HCEC 1CT (cell line): ENCODE measurements at regions not wholly inside any gene's neighbourhood (a gene's known extent, or its start where the extent isn't known, plus 50 kb on each side); places are given as distances from the start of the nearest gene placed in this dataset.

ENCODE experiments used
- DNase-seq: peaks from one replicate; pipeline ENCODE4 v3.0.0-alpha.2; 2017

DNA sequence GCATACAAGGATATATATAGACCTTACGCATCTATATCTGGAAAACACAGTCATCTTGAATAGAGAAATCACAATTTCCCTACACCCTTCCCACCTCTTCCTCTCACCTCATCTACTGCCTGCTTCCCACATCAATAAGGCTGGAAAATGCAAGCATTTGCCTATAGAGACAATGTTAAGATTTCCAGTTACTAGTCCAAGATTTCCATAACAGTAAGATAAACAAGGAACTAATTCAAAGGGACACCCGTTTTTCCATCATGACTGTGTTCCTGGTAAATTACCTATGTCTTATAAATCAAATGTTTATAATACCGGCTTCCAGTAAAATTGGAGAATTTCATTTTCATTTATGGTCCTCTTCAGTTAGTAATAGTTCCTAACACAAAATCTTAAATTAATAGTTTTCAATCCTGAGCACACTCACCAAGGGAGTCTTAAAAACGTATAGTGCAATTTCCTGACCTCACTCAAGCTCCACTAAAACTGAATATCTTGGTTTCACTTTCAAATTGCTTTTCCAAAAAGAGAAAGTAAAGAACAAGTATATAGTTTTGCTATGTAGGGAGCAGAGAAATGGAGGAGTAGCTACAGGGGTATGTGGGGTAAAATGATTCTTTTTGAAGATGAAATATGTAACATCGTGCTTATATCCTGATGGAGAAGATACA, 398.7 kb downstream of the PLPP3 start:
- DNase-seq, result no peak

DNA sequence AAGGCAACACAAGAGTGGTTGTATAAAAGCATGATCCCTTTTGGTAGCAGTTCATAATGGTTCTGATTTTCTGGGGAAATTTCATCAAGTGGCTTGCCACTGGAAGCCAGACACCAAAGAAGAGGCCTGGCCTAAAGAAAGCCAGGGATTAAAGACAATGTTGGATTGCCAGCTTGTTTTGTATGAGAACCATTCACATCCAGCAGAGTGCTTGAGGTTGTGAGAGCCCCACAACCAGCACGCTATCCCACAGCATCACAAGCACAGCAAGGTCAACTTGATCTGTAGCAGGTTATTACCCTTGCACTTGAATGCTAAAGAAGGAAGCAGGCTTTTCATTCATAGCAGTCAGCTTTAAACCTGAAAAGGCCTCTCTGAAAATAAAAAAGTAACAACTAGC, 399.8 kb downstream of the PLPP3 start:
- no peak for DNase-seq

GRCh38 chr1:56175211-56175610, 404.2 kb downstream of the PLPP3 start:
- no peak for DNase-seq

DNA sequence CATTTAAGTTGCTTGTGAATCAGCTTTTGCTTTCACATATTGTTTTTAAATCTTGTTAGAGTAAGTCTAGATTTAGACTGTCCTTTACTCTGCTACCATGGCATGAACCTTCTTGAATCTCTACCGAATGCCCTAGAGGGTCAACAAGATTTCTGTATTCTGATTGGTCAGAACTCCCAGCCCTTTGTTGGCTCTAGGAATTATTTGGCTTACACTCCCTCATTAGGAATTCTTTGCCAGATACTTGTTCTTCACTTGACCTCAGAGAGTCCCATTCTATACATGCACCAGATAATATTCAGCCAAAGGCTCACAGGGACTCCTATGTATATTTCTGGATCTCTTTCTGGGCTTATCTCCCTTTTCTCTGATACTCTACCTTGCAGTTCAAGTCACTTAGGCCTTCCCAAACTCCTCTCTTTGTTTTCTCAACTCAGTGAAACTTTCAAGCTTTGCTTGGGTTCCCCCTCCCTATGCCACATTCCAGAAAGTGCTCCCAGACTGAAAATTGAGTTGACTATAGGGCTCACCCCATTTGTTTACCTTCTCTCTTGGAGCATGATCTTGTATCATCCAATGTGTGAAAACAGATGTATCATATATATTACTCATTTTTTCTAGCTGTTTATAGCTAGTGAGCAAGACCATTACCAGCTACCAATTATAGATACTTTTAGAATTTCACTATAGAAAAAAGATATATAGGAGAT, 405.0 kb downstream of the PLPP3 start:
- no peak for DNase-seq

- no peak for DNase-seq
Observed at GRCh38 chr1:56173736-56174135, 405.6 kb downstream of the PLPP3 start.

DNA sequence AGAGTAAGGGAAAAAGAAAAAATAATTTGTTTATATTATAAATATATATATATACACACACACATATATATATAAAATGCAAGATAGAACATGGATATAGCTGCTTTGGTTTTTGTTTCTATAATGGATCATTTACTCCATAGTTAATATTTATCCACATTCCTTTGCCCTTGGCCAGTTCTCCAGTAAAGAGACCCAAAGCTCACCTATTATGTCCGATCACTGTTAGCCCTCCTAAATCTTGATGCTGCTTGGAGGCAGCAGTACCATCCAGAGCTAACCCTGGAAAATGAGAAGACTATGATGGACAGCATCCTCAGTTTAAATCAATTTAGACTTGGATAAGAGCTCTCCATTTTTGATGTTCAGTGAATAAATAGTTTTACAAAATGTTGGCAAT, 407.7 kb downstream of the PLPP3 start:
- DNase-seq, result no peak

DNA sequence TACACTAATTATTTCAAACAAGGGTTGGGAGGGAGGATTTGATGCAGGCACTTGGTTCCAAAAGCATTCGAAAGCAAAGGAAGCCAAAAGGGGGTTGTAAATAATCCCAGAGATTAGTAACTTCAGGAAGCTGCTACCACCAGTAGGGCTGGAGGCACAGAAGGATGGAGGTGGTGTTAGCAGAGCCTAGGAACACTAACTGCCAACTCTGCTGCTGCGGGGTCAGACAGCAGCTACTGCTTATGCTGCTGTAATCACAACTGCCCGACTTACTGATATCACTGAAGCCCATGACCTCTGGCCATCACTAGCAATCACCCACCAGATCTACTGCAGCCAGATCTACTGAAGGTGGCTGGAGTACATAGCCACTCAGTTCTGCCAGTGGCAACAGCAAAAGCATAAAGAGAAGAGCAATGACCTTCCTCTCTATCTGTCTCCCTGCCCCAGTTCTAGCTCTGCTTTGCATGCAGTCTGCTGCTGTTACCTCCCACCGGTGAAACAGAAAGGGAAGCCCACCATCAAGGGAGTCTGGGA, 408.5 kb downstream of the PLPP3 start:
- DNase-seq, result no peak

GRCh38 chr1:56169856-56170255, 409.5 kb downstream of the PLPP3 start:
- peak; percentile 48 for DNase-seq

- no peak for DNase-seq
Observed at GRCh38 chr1:56168176-56168575, 411.2 kb downstream of the PLPP3 start.

DNA sequence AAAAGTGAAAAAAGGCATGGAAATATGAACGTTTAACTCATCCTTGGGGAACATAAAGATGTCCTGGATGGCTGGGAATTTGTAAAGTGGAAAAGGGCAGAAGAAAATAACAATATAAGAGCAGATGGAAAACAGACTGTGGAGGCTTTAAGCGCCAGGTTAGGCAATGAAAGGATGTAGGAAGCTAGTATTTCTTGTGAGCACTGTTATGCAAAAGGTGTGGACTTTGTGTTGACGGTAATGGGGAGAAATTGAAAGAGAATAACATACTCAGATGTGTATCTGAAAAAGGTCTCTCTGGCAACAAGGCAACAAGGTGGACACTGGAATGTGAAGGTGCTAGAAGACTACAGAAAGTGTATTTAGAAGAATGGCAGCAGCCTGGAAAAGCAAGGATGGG, 411.8 kb downstream of the PLPP3 start:
- no peak for DNase-seq

DNA sequence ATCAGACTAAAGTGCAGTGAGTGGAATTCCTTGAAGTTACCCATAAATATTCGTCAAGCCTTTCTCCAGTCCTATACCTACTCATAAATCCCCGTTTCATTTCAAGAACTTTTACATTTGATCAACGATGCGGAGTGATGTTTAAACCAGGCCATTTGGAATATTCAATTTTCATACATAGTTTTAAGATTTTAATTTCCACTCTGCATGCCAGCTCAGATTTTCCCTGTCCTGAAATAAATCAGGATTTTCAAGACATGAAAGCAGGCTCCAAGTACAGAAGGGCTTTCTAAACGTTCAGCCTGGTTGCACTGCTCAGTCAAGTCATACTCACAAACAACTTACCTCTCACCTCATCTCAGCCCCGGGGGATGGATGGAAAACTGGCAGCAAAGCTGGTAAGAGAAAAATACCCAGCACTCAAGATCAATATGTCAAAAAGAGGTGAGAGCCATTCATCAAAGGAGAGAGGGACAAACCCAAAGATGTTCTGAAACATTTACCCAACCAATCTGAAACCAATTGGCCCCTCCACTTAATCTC, 418.5 kb downstream of the PLPP3 start:
- no peak for DNase-seq

GRCh38 chr1:56156971-56157876, 422.1 kb downstream of the PLPP3 start:
- no peak for DNase-seq

GRCh38 chr1:56153276-56153675, 426.1 kb downstream of the PLPP3 start:
- DNase-seq, result no peak

DNA sequence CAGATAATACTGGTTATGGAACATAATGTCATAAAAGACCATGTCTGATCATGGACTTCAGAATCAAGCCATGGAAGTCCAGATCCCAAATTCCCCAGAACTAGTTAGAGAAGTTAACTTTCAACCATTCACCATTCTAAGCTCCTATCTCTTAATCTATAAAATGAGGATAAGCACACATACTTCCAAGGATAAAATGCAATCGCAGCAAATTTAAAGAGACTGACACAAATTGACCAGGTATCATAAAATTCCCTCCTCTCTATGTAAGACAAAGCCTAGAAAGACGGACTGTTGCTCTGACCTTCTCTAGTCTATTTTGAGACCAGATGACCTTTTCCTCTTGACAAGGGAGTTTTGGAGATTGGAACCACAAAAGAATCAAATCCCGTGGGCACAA, 426.7 kb downstream of the PLPP3 start:
- DNase-seq, result no peak

DNA sequence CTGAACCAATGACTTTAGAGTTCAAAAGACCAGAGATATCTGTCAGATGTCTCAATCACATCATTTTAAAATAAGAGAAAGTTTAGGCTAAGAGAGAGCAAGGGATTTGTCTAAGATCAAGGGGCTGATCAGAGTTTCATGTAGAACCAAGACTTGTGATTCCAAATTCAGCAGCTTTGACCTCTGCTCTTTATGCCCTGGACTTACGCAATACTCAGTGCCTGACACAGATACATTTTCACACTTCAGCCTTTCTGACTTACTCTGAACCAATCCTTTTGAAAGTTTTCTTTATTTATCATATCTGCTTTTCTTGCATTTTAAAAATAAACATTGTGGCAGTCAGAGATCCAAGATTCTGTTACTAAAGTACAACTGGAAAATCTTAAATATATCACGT, 428.0 kb downstream of the PLPP3 start:
- DNase-seq, result no peak

GRCh38 chr1:56150441-56151215, 428.7 kb downstream of the PLPP3 start:
- no peak for DNase-seq

GRCh38 chr1:56149761-56150160, 429.6 kb downstream of the PLPP3 start:
- no peak for DNase-seq

- DNase-seq, result no peak
Observed at GRCh38 chr1:56148326-56149193, 430.8 kb downstream of the PLPP3 start.

GRCh38 chr1:56147459-56147858, 431.9 kb downstream of the PLPP3 start:
- no peak for DNase-seq

DNA sequence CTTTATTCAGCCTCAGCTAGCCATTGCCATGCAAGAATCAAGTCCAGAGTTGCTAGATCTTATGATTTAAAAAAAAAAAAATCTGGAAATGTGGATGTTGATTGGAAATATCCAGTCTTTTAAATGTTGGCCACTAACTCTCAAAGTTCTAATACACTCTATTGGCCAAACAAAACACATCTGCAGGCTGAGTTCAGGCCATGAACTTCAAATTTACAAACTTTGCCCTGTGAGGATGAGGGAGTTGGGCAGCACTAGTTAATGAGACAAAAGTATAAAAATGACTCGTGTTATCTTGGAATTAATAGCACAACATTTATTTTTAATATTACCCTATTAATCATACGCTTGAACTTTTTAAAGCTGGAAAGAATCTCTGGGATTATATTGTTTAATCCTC, 432.3 kb downstream of the PLPP3 start:
- no peak for DNase-seq

DNA sequence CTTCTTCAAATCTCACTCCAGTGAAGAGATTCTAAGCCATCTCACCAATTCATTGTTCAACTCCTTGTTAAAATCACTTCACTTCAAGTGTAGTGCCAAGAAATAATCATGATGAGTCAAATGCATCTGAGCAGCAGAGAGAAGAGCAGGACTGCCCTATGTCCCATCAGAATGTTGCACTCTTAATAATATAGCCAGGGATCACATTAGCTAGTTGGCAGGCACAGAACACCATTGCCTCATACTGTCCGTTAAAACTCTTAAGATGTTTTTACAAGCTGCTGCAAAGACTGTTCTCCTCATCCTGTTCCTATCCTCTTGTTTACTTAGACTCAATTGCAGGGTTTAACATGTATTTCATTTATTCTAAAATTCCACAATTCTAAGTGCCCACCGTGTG, 432.9 kb downstream of the PLPP3 start:
- no peak for DNase-seq
